H9 (cell line): ENCODE measurements at regions not wholly inside any gene's neighbourhood (a gene's known extent, or its start where the extent isn't known, plus 50 kb on each side); places are given as distances from the start of the nearest gene placed in this dataset.

Source experiments
- DNase-seq: peaks from one replicate; pipeline ENCODE4 v3.0.0-alpha.2; 2017
- H2AFZ ChIP-seq: one replicate; pipeline ENCODE4 v1.6.1; 2013; ENCODE audit warnings: mild to moderate bottlenecking, low read length, control low read depth, moderate library complexity
- H2AK5ac ChIP-seq: 2 replicates; pipeline ENCODE4 v1.6.1; 2013; ENCODE audit warnings: low read length, control low read depth, mixed read lengths; ENCODE audit not compliant: insufficient read length
- H2BK120ac ChIP-seq: one replicate; pipeline ENCODE4 v1.6.1; 2013; ENCODE audit warnings: low read depth, mild to moderate bottlenecking, low read length, control low read depth, inconsistent platforms; ENCODE audit not compliant: poor library complexity, severe bottlenecking
- H2BK12ac ChIP-seq: 2 replicates; pipeline ENCODE4 v1.6.1; 2013; ENCODE audit warnings: low read length, control low read depth, mixed read lengths, low read depth; ENCODE audit not compliant: insufficient read length
- H2BK15ac ChIP-seq: 2 replicates; pipeline ENCODE4 v1.6.1; 2013; ENCODE audit warnings: low read depth, low read length, control low read depth
- H2BK20ac ChIP-seq: one replicate; pipeline ENCODE4 v1.6.1; 2013; ENCODE audit warnings: low read depth, mild to moderate bottlenecking, low read length, control low read depth, inconsistent platforms; ENCODE audit not compliant: poor library complexity, severe bottlenecking
- H2BK5ac ChIP-seq: 2 replicates; pipeline ENCODE4 v1.6.1; 2013; ENCODE audit warnings: low read length, control low read depth, mixed read lengths; ENCODE audit not compliant: insufficient read length
- H3K14ac ChIP-seq: 2 replicates; pipeline ENCODE4 v1.6.1; 2013; ENCODE audit warnings: low read length, control low read depth; ENCODE audit not compliant: insufficient read depth
- H3K18ac ChIP-seq: 2 replicates; pipeline ENCODE4 v1.6.1; 2013; ENCODE audit warnings: low read depth, mild to moderate bottlenecking, mixed read lengths, low read length, control low read depth; ENCODE audit not compliant: insufficient read length
- H3K23ac ChIP-seq: 2 replicates; pipeline ENCODE4 v1.6.1; 2013; ENCODE audit warnings: low read length, control low read depth, mixed read lengths, low read depth; ENCODE audit not compliant: insufficient read length
- H3K23me2 ChIP-seq: 2 replicates; pipeline ENCODE4 v1.6.1; 2013; ENCODE audit warnings: low read depth, mild to moderate bottlenecking, mixed read lengths, low read length, control low read depth; ENCODE audit not compliant: insufficient read length, poor library complexity, severe bottlenecking
- H3K27ac ChIP-seq: 2 replicates; pipeline ENCODE4 v1.5.1; 2013; ENCODE audit warnings: low read length, control low read depth, mixed read lengths, low read depth; ENCODE audit not compliant: insufficient read length
- H3K27me3 ChIP-seq: 2 replicates; pipeline ENCODE4 v1.6.1; 2013; ENCODE audit warnings: low read length, control low read depth, inconsistent platforms; ENCODE audit not compliant: insufficient read depth
- H3K4ac ChIP-seq: 2 replicates; pipeline ENCODE4 v1.6.1; 2013; ENCODE audit warnings: low read depth, mild to moderate bottlenecking, control low read depth, inconsistent platforms, low read length, moderate library complexity
- H3K4me1 ChIP-seq: 2 replicates; pipeline ENCODE4 v1.6.1; 2013; ENCODE audit warnings: low read length, control low read depth, inconsistent platforms; ENCODE audit not compliant: insufficient read depth
- H3K4me2 ChIP-seq: 2 replicates; pipeline ENCODE4 v1.6.1; 2013; ENCODE audit warnings: low read length, control low read depth, mixed read lengths; ENCODE audit not compliant: insufficient read length, insufficient read depth
- H3K56ac ChIP-seq: 2 replicates; pipeline ENCODE4 v1.6.1; 2013; ENCODE audit warnings: low read depth, mild to moderate bottlenecking, mixed read lengths, low read length, control low read depth; ENCODE audit not compliant: insufficient read length
- H3K79me1 ChIP-seq: 2 replicates; pipeline ENCODE4 v1.6.1; 2013; ENCODE audit warnings: low read depth, mild to moderate bottlenecking, moderate library complexity, low read length, control low read depth, inconsistent platforms; ENCODE audit not compliant: insufficient read depth, poor library complexity, severe bottlenecking
- H3K79me2 ChIP-seq: 2 replicates; pipeline ENCODE4 v1.6.1; 2013; ENCODE audit warnings: low read length, control low read depth, inconsistent platforms; ENCODE audit not compliant: insufficient read depth
- H3K9ac ChIP-seq: 2 replicates; pipeline ENCODE4 v1.6.1; 2013; ENCODE audit warnings: low read length, control low read depth, mixed read lengths; ENCODE audit not compliant: insufficient read length; ENCODE audit errors: extremely low read depth
- H3K9me3 ChIP-seq: one replicate; pipeline ENCODE4 v1.6.1; 2013; ENCODE audit warnings: low read depth, low read length, inconsistent platforms; ENCODE audit not compliant: control insufficient read depth
- H3T11ph ChIP-seq: one replicate; pipeline ENCODE4 v1.6.1; 2013; ENCODE audit warnings: mild to moderate bottlenecking, low read length, control low read depth, inconsistent platforms
- H4K20me1 ChIP-seq: one replicate; pipeline ENCODE4 v1.6.1; 2013; ENCODE audit not compliant: control insufficient read depth, insufficient read length, insufficient read depth
- H4K5ac ChIP-seq: 2 replicates; pipeline ENCODE4 v1.6.1; 2013; ENCODE audit warnings: low read depth, mild to moderate bottlenecking, mixed read lengths, low read length, control low read depth; ENCODE audit not compliant: insufficient read length
- H4K8ac ChIP-seq: replicated peaks from 2 replicates; pipeline ENCODE4 v1.6.1; 2013; ENCODE audit warnings: low read length, control low read depth, mixed read lengths, low read depth; ENCODE audit not compliant: insufficient read length
- H4K91ac ChIP-seq: 2 replicates; pipeline ENCODE4 v1.6.1; 2013; ENCODE audit warnings: low read depth, mild to moderate bottlenecking, moderate library complexity, mixed read lengths, low read length, control low read depth; ENCODE audit not compliant: insufficient read length
- H3K27ac Mint-ChIP-seq, 3 experiments: 2 replicates in 2 of 3; 3 replicates in 1 of 3; pipeline ENCODE4 v1.8.0; 2020 to 2021; ENCODE audit warnings: mixed read lengths in 3 of 3, mild to moderate bottlenecking in 1 of 3, moderate library complexity in 1 of 3
- H3K27me3 Mint-ChIP-seq: 2 replicates; pipeline ENCODE4 v1.8.0; 2021; ENCODE audit warnings: low read depth, mild to moderate bottlenecking, moderate library complexity, mixed read lengths
- H3K36me3 Mint-ChIP-seq, 3 experiments: 2 replicates in 2 of 3; 3 replicates in 1 of 3; pipeline ENCODE4 v1.8.0; 2020 to 2021; ENCODE audit warnings: low read depth in 3 of 3, mixed read lengths in 3 of 3; ENCODE audit not compliant: insufficient read depth in 1 of 3
- H3K4me1 Mint-ChIP-seq, 2 experiments: 2 replicates each; pipeline ENCODE4 v1.8.0; 2020; ENCODE audit warnings: mixed read lengths in 2 of 2
- H3K4me3 Mint-ChIP-seq, 2 experiments: 2 replicates in 1 of 2; 3 replicates in 1 of 2; pipeline ENCODE4 v1.8.0; 2020 to 2021; ENCODE audit warnings: mild to moderate bottlenecking in 2 of 2, mixed read lengths in 2 of 2, moderate library complexity in 1 of 2
- H3K9me3 Mint-ChIP-seq, 2 experiments: 2 replicates in 1 of 2; 3 replicates in 1 of 2; pipeline ENCODE4 v1.8.0; 2020; ENCODE audit warnings: mild to moderate bottlenecking in 2 of 2, mixed read lengths in 2 of 2, moderate library complexity in 1 of 2
- WGBS: extraction: QIAGEN DNeasy Blood & Tissue Kit; methylation state at CpG from one replicate; pipeline ENCODE4 v1.1.7; 2013; ENCODE audit warnings: missing lambda C conversion rate, low lambda C conversion rate, mixed read lengths; ENCODE audit not compliant: insufficient read length; ENCODE audit errors: extremely low coverage; 5-methylcytosine and 5-hydroxymethylcytosine counted together
- TF ChIP-seq, protein P1 (sequence below): fragments of 200-600 bp; sonication (generic); conservative IDR thresholded peaks from 3 replicates; pipeline ENCODE4 v1.8.0; 2021; ENCODE audit warnings: antibody characterized with exemption, mild to moderate bottlenecking

DNA sequence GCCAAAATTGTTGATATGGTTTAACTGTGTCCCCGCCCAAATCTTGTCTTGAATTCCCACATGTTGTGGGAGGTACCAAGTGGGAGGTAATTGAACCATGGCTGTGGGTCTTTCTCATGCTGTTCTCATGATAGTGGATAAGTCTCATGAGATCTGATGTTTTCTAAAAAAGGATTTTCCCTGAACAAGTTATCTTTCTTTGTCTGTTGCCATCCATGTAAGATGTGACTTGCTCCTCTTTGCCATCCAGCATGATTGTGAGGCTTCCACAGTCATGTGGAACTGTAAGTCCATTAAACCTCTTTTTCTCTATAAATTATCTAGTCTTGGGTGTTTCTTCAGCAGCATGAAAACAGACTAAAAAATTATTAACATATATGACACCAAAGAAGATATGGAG is 986.7 kb upstream of the MIR17HG start:
- Histone ChIP-seq H3K9me3 (no peaks in the 10 kb centered on the region), H3K4me1 (no peaks in the 10 kb centered on the region), H2BK20ac (no peak overlapping the region), H2AK5ac (no peak overlapping the region), H3K4ac (no peak overlapping the region), H3K18ac (no peak overlapping the region), H4K20me1 (no peaks in the 10 kb centered on the region), H4K8ac (no peak overlapping the region), H2BK120ac (no peak overlapping the region), H4K91ac (no peak overlapping the region), H2BK5ac (no peak overlapping the region), H3K4me2 (no peak overlapping the region), H3K27ac (no peak overlapping the region), H3K23me2 (no peaks in the 10 kb centered on the region), H3T11ph (no peak overlapping the region), H4K5ac (no peak overlapping the region), H3K23ac (no peak overlapping the region), H2BK15ac (no peak overlapping the region), H2AFZ (no peak overlapping the region), H3K14ac (no peak overlapping the region), H3K27me3 (no peaks in the 10 kb centered on the region), H3K9ac (no peak overlapping the region), H3K79me2 (no peaks in the 10 kb centered on the region), H3K56ac (no peak overlapping the region), H3K79me1 (no peaks in the 10 kb centered on the region), H2BK12ac (no peak overlapping the region)
- peaks cover 0 to 11% of the 10 kb centered on the region in 2 experiments; a peak in 4 of 5 replicates for H3K9me3 Mint-ChIP-seq
- DNase-seq: no peak
- no peak overlapping the region for H3K27ac Mint-ChIP-seq
- no peak overlapping the region for H3K4me3 Mint-ChIP-seq
- TF ChIP-seq, protein P1, sequence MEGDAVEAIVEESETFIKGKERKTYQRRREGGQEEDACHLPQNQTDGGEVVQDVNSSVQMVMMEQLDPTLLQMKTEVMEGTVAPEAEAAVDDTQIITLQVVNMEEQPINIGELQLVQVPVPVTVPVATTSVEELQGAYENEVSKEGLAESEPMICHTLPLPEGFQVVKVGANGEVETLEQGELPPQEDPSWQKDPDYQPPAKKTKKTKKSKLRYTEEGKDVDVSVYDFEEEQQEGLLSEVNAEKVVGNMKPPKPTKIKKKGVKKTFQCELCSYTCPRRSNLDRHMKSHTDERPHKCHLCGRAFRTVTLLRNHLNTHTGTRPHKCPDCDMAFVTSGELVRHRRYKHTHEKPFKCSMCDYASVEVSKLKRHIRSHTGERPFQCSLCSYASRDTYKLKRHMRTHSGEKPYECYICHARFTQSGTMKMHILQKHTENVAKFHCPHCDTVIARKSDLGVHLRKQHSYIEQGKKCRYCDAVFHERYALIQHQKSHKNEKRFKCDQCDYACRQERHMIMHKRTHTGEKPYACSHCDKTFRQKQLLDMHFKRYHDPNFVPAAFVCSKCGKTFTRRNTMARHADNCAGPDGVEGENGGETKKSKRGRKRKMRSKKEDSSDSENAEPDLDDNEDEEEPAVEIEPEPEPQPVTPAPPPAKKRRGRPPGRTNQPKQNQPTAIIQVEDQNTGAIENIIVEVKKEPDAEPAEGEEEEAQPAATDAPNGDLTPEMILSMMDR: no peak
- no peaks in the 10 kb centered on the region for H3K27me3 Mint-ChIP-seq
- no peaks in the 10 kb centered on the region for H3K4me1 Mint-ChIP-seq
- H3K36me3 Mint-ChIP-seq: no peaks in the 10 kb centered on the region; a peak in 1 of 7 replicates
- no CpG with 5 or more reads among the region's 1 CpG for WGBS
